SK-N-MC (cell line): ENCODE measurements at regions not wholly inside any gene's neighbourhood (a gene's known extent, or its start where the extent isn't known, plus 50 kb on each side); places are given as distances from the start of the nearest gene placed in this dataset.

Experiments used
- EZH2 ChIP-seq: fragments of 200-600 bp; sonication (generic); IDR thresholded peaks from one replicate; pipeline ENCODE4 v1.6.1; 2017; ENCODE audit warnings: antibody characterized with exemption
- FOXP2 ChIP-seq: optimal IDR thresholded peaks from 2 replicates; pipeline ENCODE3; 2011; ENCODE audit warnings: mild to moderate bottlenecking, moderate library complexity; ENCODE audit not compliant: insufficient read depth; ENCODE audit errors: extremely low read length, control extremely low read depth
- POLR2AphosphoS5 ChIP-seq: IDR thresholded peaks from 2 replicates; pipeline ENCODE4 v1.6.1; 2012; ENCODE audit warnings: mild to moderate bottlenecking, low read depth, low read length, borderline replicate concordance

- TF ChIP-seq POLR2AphosphoS5 (no peak), EZH2 (no peak), FOXP2 (no peak)
These were observed 88.7 kb upstream of the MEIS1 start for GRCh38 chr2:66346231-66346664.
